K562 (cell line): ENCODE measurements at regions not wholly inside any gene's neighbourhood (a gene's known extent, or its start where the extent isn't known, plus 50 kb on each side); places are given as distances from the start of the nearest gene placed in this dataset.

Experiments
- BHLHE40 ChIP-seq: IDR thresholded peaks from 2 replicates; pipeline ENCODE4 v1.6.1; 2011; ENCODE audit warnings: low read length, improper control_type of control experiment
- DDX20 ChIP-seq: fragments of 450-650 bp; IDR thresholded peaks from 2 replicates; pipeline ENCODE4 v1.6.1; 2016; ENCODE audit warnings: missing genetic modification characterization, low read depth, mild to moderate bottlenecking, missing compliant biosample characterization, moderate library complexity
- MEIS2 ChIP-seq: fragments of 450-650 bp; IDR thresholded peaks from 2 replicates; pipeline ENCODE4 v1.6.1; 2014; ENCODE audit warnings: mild to moderate bottlenecking; ENCODE audit not compliant: partially characterized antibody
- MTA1 ChIP-seq: fragments of 450-650 bp; IDR thresholded peaks from 2 replicates; pipeline ENCODE4 v1.6.1; 2017; ENCODE audit warnings: borderline replicate concordance
- NR2C2 ChIP-seq, 2 experiments: fragments of 200-800 bp in 1 of 2; sonication (Bioruptor generic) in 1 of 2; sonication (generic) in 1 of 2; formaldehyde crosslinking in 1 of 2; IDR thresholded peaks; 2 replicates each; pipeline versions ENCODE4 v1.6.1 to v1.8.0; 2016 to 2022; ENCODE audit warnings: mild to moderate bottlenecking in 1 of 2, missing compliant biosample characterization in 1 of 2, missing genetic modification characterization in 1 of 2, missing genetic modification reagents in 1 of 2
- RAD21 ChIP-seq, 2 experiments: fragments of 250-450 bp in 1 of 2; fragments of 450-650 bp in 1 of 2; sonication (Bioruptor Pico) in 1 of 2; formaldehyde crosslinking in 1 of 2; IDR thresholded peaks in 1 of 2; conservative IDR thresholded peaks in 1 of 2; 2 replicates each; pipeline versions ENCODE4 v1.4.0 to v1.8.0; 2020 to 2022; ENCODE audit warnings: mild to moderate bottlenecking in 2 of 2, moderate library complexity in 1 of 2
- RBM25 ChIP-seq: fragments of 200-400 bp; formaldehyde crosslinking; IDR thresholded peaks from 2 replicates; pipeline ENCODE4 v1.6.1; 2018; ENCODE audit warnings: low read length, low read depth, moderate library complexity; ENCODE audit not compliant: severe bottlenecking
- STAT5B ChIP-seq: fragments of 250-450 bp; sonication (Bioruptor Pico); IDR thresholded peaks from 2 replicates; pipeline ENCODE4 v1.8.0; 2021; ENCODE audit warnings: mild to moderate bottlenecking, inconsistent platforms
- TARDBP ChIP-seq: fragments of 450-650 bp; IDR thresholded peaks from 2 replicates; pipeline ENCODE4 v1.6.1; 2016
- ZFP36 ChIP-seq: fragments of 150-350 bp; IDR thresholded peaks from 2 replicates; pipeline ENCODE4 v1.6.1; 2018; ENCODE audit warnings: low read length, low read depth; ENCODE audit not compliant: partially characterized antibody
- ZNF354B ChIP-seq: fragments of 250-450 bp; sonication (Bioruptor Pico); IDR thresholded peaks from 2 replicates; pipeline ENCODE4 v1.4.0; 2020
- ZZZ3 ChIP-seq: fragments of 450-650 bp; IDR thresholded peaks from 2 replicates; pipeline ENCODE4 v1.6.1; 2016; ENCODE audit warnings: antibody characterized with exemption, mild to moderate bottlenecking, moderate library complexity
- TF ChIP-seq, protein P1 (sequence below): fragments of 450-650 bp; IDR thresholded peaks from 2 replicates; pipeline ENCODE4 v1.6.1; 2016; ENCODE audit warnings: low read depth

DNA sequence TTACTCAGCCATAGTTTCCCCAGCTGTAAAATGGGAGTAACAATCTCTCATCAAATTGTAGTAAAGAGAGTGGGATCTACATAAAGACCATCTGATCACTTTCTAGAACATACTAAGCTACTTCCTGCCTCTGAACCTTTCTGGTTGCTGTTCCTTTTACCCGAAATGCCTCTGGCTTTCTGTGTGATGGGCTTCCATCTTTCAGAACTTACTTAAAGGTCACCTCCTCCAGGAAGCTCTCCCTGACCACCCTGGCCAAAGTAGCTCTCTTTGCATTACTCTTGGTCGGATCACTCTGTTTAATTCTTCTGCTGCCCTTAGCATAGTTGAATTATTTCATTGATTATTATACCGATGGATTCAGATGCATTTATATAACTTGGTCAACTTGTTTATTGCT, 171.0 kb downstream of the BMP7 start (continued):
- TF ChIP-seq, protein P1, sequence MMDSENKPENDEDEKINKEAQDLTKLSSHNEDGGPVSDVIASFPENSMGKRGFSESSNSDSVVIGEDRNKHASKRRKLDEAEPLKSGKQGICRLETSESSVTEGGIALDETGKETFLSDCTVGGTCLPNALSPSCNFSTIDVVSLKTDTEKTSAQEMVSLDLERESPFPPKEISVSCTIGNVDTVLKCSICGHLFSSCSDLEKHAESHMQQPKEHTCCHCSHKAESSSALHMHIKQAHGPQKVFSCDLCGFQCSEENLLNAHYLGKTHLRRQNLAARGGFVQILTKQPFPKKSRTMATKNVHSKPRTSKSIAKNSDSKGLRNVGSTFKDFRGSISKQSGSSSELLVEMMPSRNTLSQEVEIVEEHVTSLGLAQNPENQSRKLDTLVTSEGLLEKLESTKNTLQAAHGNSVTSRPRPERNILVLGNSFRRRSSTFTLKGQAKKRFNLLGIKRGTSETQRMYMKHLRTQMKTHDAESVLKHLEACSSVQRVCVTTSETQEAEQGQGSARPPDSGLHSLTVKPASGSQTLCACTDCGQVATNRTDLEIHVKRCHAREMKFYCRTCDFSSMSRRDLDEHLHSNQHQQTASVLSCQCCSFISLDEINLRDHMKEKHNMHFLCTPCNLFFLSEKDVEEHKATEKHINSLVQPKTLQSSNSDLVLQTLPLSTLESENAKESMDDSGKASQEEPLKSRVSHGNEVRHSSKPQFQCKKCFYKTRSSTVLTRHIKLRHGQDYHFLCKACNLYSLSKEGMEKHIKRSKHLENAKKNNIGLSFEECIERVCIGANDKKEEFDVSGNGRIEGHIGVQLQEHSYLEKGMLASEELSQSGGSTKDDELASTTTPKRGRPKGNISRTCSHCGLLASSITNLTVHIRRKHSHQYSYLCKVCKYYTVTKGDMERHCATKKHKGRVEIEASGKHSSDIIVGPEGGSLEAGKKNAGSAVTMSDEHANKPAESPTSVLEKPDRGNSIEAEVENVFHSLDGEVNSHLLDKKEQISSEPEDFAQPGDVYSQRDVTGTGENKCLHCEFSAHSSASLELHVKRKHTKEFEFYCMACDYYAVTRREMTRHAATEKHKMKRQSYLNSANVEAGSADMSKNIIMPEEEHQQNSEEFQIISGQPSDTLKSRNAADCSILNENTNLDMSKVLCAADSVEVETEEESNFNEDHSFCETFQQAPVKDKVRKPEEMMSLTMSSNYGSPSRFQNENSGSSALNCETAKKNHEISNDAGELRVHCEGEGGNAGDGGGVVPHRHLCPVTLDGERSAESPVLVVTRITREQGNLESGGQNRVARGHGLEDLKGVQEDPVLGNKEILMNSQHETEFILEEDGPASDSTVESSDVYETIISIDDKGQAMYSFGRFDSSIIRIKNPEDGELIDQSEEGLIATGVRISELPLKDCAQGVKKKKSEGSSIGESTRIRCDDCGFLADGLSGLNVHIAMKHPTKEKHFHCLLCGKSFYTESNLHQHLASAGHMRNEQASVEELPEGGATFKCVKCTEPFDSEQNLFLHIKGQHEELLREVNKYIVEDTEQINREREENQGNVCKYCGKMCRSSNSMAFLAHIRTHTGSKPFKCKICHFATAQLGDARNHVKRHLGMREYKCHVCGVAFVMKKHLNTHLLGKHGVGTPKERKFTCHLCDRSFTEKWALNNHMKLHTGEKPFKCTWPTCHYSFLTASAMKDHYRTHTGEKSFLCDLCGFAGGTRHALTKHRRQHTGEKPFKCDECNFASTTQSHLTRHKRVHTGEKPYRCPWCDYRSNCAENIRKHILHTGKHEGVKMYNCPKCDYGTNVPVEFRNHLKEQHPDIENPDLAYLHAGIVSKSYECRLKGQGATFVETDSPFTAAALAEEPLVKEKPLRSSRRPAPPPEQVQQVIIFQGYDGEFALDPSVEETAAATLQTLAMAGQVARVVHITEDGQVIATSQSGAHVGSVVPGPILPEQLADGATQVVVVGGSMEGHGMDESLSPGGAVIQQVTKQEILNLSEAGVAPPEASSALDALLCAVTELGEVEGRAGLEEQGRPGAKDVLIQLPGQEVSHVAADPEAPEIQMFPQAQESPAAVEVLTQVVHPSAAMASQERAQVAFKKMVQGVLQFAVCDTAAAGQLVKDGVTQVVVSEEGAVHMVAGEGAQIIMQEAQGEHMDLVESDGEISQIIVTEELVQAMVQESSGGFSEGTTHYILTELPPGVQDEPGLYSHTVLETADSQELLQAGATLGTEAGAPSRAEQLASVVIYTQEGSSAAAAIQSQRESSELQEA = no peak
- no peak for TF ChIP-seq NR2C2 (CRISPR knock-in tag; IDR thresholded peaks at IDR 0.05)
- no peak for TF ChIP-seq NR2C2 (tag; IDR thresholded peaks at IDR 0.05)
- TF ChIP-seq MTA1 = no peak
- no peak for TF ChIP-seq ZZZ3
- TF ChIP-seq ZFP36 = peak; percentile 88
- no peak for TF ChIP-seq DDX20
- TF ChIP-seq STAT5B (CRISPR knock-in tag) = no peak
- TF ChIP-seq RBM25 = peak; percentile 70
- no peak for TF ChIP-seq RAD21 (CRISPR knock-in tag; conservative IDR thresholded peaks at IDR 0.05 in 1 of 2, IDR thresholded peaks at IDR 0.05 in 1 of 2)
- TF ChIP-seq ZNF354B (CRISPR knock-in tag) = no peak
- TF ChIP-seq BHLHE40 = no peak
- no peak for TF ChIP-seq MEIS2
- no peak for TF ChIP-seq TARDBP
